ENCODE measurements at regions not wholly inside any gene's neighbourhood (a gene's known extent, or its start where the extent isn't known, plus 50 kb on each side); places are given as distances from the start of the nearest gene placed in this dataset.
A peak's percentile ranks its signal among the peaks of the same experiment; 100 is the strongest.

DNA sequence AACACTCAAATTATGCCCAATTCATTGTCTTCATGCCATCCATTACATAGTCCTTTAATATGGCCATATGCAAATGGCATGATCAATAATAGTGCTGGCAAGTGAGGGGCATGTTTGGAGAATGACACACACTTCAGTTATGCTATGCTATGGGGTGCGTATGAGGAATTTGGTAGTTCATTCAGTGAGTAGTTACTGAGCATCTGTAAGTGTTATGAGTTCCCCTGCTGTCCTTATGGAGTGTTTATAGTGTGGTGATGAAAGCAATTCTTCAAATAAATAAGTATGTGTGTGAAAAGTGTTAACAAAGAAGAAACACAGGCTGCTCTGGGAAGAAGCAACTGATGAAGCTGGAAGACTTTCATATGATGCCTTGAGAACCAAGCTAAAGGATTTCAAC, 383.7 kb upstream of the SLC14A2 start:
- no peak overlapping the region for H3K27ac Mint-ChIP-seq
- H3K9me3 Mint-ChIP-seq: peaks cover 3% of the 10 kb centered on the region
- H3K36me3 Mint-ChIP-seq (ENCODE audit: low read depth): no peaks in the 10 kb centered on the region
- no peaks in the 10 kb centered on the region for H3K27me3 Mint-ChIP-seq (ENCODE audit: low read depth)
- TF ChIP-seq, protein P1, sequence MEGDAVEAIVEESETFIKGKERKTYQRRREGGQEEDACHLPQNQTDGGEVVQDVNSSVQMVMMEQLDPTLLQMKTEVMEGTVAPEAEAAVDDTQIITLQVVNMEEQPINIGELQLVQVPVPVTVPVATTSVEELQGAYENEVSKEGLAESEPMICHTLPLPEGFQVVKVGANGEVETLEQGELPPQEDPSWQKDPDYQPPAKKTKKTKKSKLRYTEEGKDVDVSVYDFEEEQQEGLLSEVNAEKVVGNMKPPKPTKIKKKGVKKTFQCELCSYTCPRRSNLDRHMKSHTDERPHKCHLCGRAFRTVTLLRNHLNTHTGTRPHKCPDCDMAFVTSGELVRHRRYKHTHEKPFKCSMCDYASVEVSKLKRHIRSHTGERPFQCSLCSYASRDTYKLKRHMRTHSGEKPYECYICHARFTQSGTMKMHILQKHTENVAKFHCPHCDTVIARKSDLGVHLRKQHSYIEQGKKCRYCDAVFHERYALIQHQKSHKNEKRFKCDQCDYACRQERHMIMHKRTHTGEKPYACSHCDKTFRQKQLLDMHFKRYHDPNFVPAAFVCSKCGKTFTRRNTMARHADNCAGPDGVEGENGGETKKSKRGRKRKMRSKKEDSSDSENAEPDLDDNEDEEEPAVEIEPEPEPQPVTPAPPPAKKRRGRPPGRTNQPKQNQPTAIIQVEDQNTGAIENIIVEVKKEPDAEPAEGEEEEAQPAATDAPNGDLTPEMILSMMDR (IDR thresholded peaks at IDR 0.05; ENCODE audit: unreplicated experiment in 3 of 3): no peak
- no peaks in the 10 kb centered on the region for H3K4me1 Mint-ChIP-seq
- H3K4me3 Mint-ChIP-seq: no peak overlapping the region

DNA sequence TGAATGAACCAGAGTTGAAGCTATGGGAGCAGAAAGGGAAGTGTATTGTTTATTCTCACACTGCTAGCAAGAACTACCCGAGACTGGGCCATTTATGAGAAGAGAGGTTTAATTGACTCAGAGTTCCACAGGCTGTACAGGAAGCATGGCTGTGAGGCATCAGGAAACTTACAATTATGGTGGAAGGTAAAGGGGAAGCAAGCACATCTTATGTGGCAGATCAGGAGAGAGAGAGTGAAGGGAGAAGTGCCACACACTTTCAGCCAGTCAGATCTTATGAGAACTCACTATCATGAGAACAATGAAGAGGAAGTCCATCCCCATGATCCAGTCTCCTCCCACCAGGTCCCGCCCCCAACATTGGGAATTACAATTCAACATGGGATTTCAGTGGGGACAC, 383.2 kb upstream of the SLC14A2 start:
- no peak overlapping the region for H3K4me3 Mint-ChIP-seq
- TF ChIP-seq, protein P1 (IDR thresholded peaks at IDR 0.05; ENCODE audit: unreplicated experiment in 3 of 3): no peak
- no peaks in the 10 kb centered on the region for H3K4me1 Mint-ChIP-seq
- no peak overlapping the region for H3K27ac Mint-ChIP-seq
- no peaks in the 10 kb centered on the region for H3K27me3 Mint-ChIP-seq (ENCODE audit: low read depth)
- H3K36me3 Mint-ChIP-seq (ENCODE audit: low read depth): no peaks in the 10 kb centered on the region
- peaks cover 3% of the 10 kb centered on the region for H3K9me3 Mint-ChIP-seq

DNA sequence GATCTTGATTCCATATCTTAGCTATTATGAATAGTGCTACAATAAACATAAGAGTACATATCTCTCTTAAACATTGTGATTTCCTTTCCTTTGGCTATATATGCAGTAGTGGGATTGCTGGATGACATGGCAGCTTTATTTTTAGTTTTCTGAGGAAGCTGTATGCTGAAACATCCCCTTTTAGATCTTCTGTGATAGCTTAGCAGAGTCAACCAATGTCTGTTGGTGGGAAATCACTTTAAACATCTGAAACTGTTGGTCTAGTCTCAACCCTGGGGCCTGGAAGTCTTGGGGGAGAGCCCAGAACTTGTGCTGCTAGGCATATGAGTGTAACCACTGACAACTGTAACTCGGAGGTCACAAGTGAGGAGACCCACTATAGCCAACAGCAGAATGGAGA, 378.6 kb upstream of the SLC14A2 start:
- Mint-ChIP-seq H3K27me3 (ENCODE audit: low read depth) (no peaks in the 10 kb centered on the region), H3K4me1 (no peaks in the 10 kb centered on the region), H3K36me3 (ENCODE audit: low read depth) (no peaks in the 10 kb centered on the region), H3K27ac (no peak overlapping the region), H3K4me3 (no peak overlapping the region), H3K9me3 (no peaks in the 10 kb centered on the region)
- TF ChIP-seq, protein P1 (IDR thresholded peaks at IDR 0.05; ENCODE audit: unreplicated experiment in 3 of 3): no peak

DNA sequence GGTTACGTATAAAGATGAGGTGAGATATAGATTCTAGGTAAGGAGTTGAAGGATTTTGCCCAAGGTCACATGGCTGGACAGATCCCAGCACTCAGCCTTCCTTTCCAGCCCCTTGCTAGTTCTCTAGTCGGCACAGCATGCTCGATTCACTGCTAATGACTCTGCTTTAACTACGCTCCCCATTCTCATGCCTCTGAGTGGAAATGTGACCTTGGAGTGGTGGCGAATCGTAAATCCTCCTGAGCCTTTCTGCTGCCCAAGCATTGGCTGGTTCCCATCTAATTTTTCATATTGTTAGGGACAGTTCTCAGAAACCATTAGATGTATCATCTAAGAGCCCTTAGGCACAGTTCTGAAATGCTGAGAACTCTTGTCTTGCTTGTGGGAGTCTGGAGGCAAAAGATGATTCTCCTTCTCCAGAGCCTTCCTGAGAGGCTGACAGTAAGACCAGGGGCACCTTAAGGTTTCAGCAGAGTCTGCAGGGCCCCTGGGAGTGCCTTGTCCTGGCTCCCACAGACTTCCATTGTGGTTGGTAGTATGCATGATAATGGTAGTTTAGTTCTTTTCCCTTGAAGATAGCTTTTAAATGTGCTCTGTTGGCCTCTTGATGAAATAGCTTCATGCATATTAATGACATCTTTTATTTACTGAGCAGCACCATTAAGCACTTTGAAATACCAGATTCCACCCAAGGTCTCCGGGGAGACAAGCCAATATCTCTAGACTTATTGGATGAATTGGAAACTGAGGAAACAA, 377.8 kb upstream of the SLC14A2 start:
- H3K27me3 Mint-ChIP-seq (ENCODE audit: low read depth): no peaks in the 10 kb centered on the region
- no peak overlapping the region for H3K4me3 Mint-ChIP-seq
- no peak overlapping the region for H3K27ac Mint-ChIP-seq
- H3K36me3 Mint-ChIP-seq (ENCODE audit: low read depth): no peaks in the 10 kb centered on the region
- H3K4me1 Mint-ChIP-seq: no peaks in the 10 kb centered on the region
- TF ChIP-seq, protein P1 (IDR thresholded peaks at IDR 0.05; ENCODE audit: unreplicated experiment in 3 of 3): no peak
- no peaks in the 10 kb centered on the region for H3K9me3 Mint-ChIP-seq

DNA sequence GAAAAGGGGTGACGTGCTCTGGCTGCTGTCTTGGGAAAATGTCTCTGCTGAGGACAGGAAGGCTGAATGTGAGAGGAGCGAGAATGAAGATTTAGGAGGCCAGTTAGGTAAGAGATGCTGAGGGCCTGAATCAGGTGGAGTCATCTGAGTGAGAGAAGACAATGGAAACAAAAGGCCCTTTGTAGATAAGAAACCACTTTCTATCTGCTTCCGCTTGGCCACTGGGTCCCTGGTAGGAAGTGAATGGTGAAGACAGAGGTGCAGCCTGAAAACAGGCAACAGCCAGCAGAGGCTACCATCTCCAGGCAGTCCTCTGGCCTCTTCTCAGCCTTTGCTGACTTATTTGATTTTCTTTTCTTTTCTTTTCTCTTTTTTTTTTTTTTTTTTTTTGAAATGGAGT, 374.0 kb upstream of the SLC14A2 start:
- Mint-ChIP-seq H3K4me3 (no peak overlapping the region), H3K27me3 (ENCODE audit: low read depth) (no peaks in the 10 kb centered on the region)
- TF ChIP-seq, protein P1 (IDR thresholded peaks at IDR 0.05; ENCODE audit: unreplicated experiment in 3 of 3): no peak

DNA sequence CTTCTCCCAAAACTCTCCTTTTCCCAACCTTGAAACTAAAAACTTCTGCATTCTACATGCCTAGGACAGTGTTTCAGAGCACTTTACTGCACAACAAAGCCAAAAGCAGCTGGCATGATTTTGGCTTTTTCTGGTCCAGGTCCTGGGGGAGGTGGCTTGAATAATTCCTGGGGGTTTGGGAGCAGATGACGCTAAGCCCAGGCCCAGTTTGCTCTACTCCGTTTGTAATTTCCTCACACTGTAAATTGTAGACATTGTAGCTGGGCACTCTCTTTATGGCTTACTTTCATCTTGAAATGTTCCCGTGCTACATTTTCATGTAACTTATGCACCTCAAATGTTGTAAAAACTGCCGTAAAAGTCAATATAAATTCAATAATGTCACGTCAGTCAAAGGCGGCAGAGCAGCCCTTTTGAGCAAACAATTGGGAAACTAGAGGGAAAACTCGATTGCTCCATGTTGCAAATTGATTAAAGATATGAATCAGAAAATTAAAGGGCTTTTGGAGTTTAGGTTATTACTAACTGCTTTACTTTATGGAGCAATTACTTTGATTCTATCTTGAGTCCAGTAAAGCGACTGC, 373.2 kb upstream of the SLC14A2 start:
- no peaks in the 10 kb centered on the region for H3K36me3 Mint-ChIP-seq (ENCODE audit: low read depth)
- H3K4me1 Mint-ChIP-seq: peaks cover 29% of the 10 kb centered on the region
- peak overlapping the region in 1 of 3 experiments; percentile 31 for H3K27ac Mint-ChIP-seq
- TF ChIP-seq, protein P1 (IDR thresholded peaks at IDR 0.05; ENCODE audit: unreplicated experiment in 3 of 3): no peak
- H3K27me3 Mint-ChIP-seq (ENCODE audit: low read depth): no peaks in the 10 kb centered on the region
- no peaks in the 10 kb centered on the region for H3K9me3 Mint-ChIP-seq
- H3K4me3 Mint-ChIP-seq: no peak overlapping the region

More for the DNA sequence above, 374.0 kb upstream of the SLC14A2 start:
- H3K27ac Mint-ChIP-seq: no peak overlapping the region
- no peaks in the 10 kb centered on the region for H3K36me3 Mint-ChIP-seq (ENCODE audit: low read depth)
- no peaks in the 10 kb centered on the region for H3K9me3 Mint-ChIP-seq
- peaks cover 26% of the 10 kb centered on the region for H3K4me1 Mint-ChIP-seq

All from nephron (organoid).